ENCODE measurements at regions not wholly inside any gene's neighbourhood (a gene's known extent, or its start where the extent isn't known, plus 50 kb on each side); places are given as distances from the start of the nearest gene placed in this dataset.

GRCh38 chr2:198375083-198375410, 570.7 kb downstream of the PLCL1 start:
- TF ChIP-seq CTCF (IDR thresholded peaks at IDR 0.05) (no peak), ZFX (IDR thresholded peaks at IDR 0.05; ENCODE audit: borderline replicate concordance) (no peak)

All from 22Rv1 (cell line).